CD14-positive monocyte (primary cell): ENCODE measurements at regions not wholly inside any gene's neighbourhood (a gene's known extent, or its start where the extent isn't known, plus 50 kb on each side); places are given as distances from the start of the nearest gene placed in this dataset.

Experiments used
- DNase-seq, 3 donors: peaks; one replicate each; pipeline ENCODE4 v3.0.0-alpha.2; 2011 to 2022
- H2AFZ ChIP-seq: 2 replicates; pipeline ENCODE4 v1.6.0; 2012; ENCODE audit warnings: mild to moderate bottlenecking, low read depth, low read length, inconsistent platforms; ENCODE audit not compliant: insufficient read depth, poor library complexity, severe bottlenecking
- H3K27ac ChIP-seq, 2 donors: 1 replicate in 1 of 2; 2 replicates in 1 of 2; pipeline ENCODE4 v1.5.1; 2012 to 2013; ENCODE audit warnings: low read length in 2 of 2, control low read depth in 1 of 2, inconsistent platforms in 1 of 2, low read depth in 1 of 2, mild to moderate bottlenecking in 1 of 2
- H3K27me3 ChIP-seq, 2 donors: one replicate each; pipeline versions ENCODE4 v1.6.0 to v1.6.1; 2011 to 2013; ENCODE audit warnings: low read length in 2 of 2; ENCODE audit not compliant: control insufficient read depth in 2 of 2, insufficient read depth in 2 of 2
- H3K36me3 ChIP-seq, 2 donors: replicated peaks in 1 of 2; 1 replicate in 1 of 2; 2 replicates in 1 of 2; pipeline versions ENCODE4 v1.5.1 to v1.6.1; 2012 to 2013; ENCODE audit warnings: low read length in 2 of 2, control low read depth in 1 of 2, inconsistent platforms in 1 of 2, mild to moderate bottlenecking in 1 of 2; ENCODE audit not compliant: insufficient read depth in 2 of 2, control insufficient read depth in 1 of 2
- H3K4me1 ChIP-seq, 2 donors: 1 replicate in 1 of 2; 2 replicates in 1 of 2; pipeline versions ENCODE4 v1.5.1 to v1.6.1; 2012 to 2013; ENCODE audit warnings: low read length in 2 of 2, control low read depth in 1 of 2, inconsistent platforms in 1 of 2, mild to moderate bottlenecking in 1 of 2, moderate library complexity in 1 of 2; ENCODE audit not compliant: insufficient read depth in 2 of 2, control insufficient read depth in 1 of 2
- H3K4me2 ChIP-seq: replicated peaks from 2 replicates; pipeline ENCODE3; 2012; ENCODE audit warnings: low read length, moderate library complexity, mild to moderate bottlenecking; ENCODE audit not compliant: poor library complexity, severe bottlenecking; ENCODE audit errors: extremely low read depth
- H3K4me3 ChIP-seq, 3 experiments: fragments of 200-600 bp in 1 of 3; sonication (generic) in 1 of 3; replicated peaks in 1 of 3; 1 replicate in 2 of 3; 2 replicates in 1 of 3; pipeline ENCODE4 v1.5.1; 2011 to 2013; ENCODE audit warnings: low read length in 3 of 3, mild to moderate bottlenecking in 3 of 3, control low read depth in 2 of 3, low read depth in 2 of 3, inconsistent platforms in 1 of 3, moderate library complexity in 1 of 3
- H3K79me2 ChIP-seq: 2 replicates; pipeline ENCODE4 v1.6.0; 2012; ENCODE audit warnings: mild to moderate bottlenecking, control low read depth, inconsistent platforms, low read length, moderate library complexity; ENCODE audit not compliant: insufficient read depth
- H3K9ac ChIP-seq: 2 replicates; pipeline ENCODE4 v1.6.0; 2017; ENCODE audit warnings: low read length, mild to moderate bottlenecking; ENCODE audit not compliant: insufficient read depth, poor library complexity, severe bottlenecking
- H3K9me3 ChIP-seq, 2 donors: replicated peaks in 1 of 2; 1 replicate in 1 of 2; 2 replicates in 1 of 2; pipeline versions ENCODE4 v1.5.1 to v1.6.1; 2012 to 2013; ENCODE audit warnings: low read length in 2 of 2, control low read depth in 1 of 2; ENCODE audit not compliant: control insufficient read depth in 1 of 2, insufficient read depth in 1 of 2
- H4K20me1 ChIP-seq: 2 replicates; pipeline ENCODE4 v1.6.0; 2012; ENCODE audit warnings: mild to moderate bottlenecking, low read length, control low read depth, moderate library complexity; ENCODE audit not compliant: insufficient read depth
- H3K27ac Mint-ChIP-seq, 7 donors: one replicate each; pipeline ENCODE4 v1.8.0; 2020; ENCODE audit warnings: mild to moderate bottlenecking in 7 of 7, mixed read lengths in 7 of 7, moderate library complexity in 6 of 7, inconsistent platforms in 2 of 7
- H3K27me3 Mint-ChIP-seq, 3 donors: one replicate each; pipeline ENCODE4 v1.8.0; 2021 to 2022; ENCODE audit warnings: low read depth in 3 of 3, mild to moderate bottlenecking in 3 of 3, mixed read lengths in 3 of 3, moderate library complexity in 3 of 3, inconsistent platforms in 1 of 3
- H3K36me3 Mint-ChIP-seq, 2 donors: one replicate each; pipeline ENCODE4 v1.8.0; 2020; ENCODE audit warnings: mixed read lengths in 2 of 2, inconsistent platforms in 1 of 2, mild to moderate bottlenecking in 1 of 2
- H3K4me1 Mint-ChIP-seq: one replicate; pipeline ENCODE4 v1.8.0; 2020; ENCODE audit warnings: mild to moderate bottlenecking, mixed read lengths
- H3K4me3 Mint-ChIP-seq, 2 donors: one replicate each; pipeline ENCODE4 v1.8.0; 2020; ENCODE audit warnings: mild to moderate bottlenecking in 2 of 2, mixed read lengths in 2 of 2, moderate library complexity in 1 of 2
- H3K9me3 Mint-ChIP-seq, 7 donors: one replicate each; pipeline ENCODE4 v1.8.0; 2020 to 2022; ENCODE audit warnings: mixed read lengths in 7 of 7, mild to moderate bottlenecking in 6 of 7, moderate library complexity in 6 of 7, inconsistent platforms in 2 of 7
- WGBS: methylation state at CpG from one replicate; pipeline ENCODE4 v1.1.5; 2013; ENCODE audit warnings: missing lambda C conversion rate; ENCODE audit not compliant: insufficient coverage; 5-methylcytosine and 5-hydroxymethylcytosine counted together
- intact Hi-C, 2 donors: fragments of 100-400 bp; cut with micrococcal nuclease; formaldehyde crosslinking; loops; one replicate each; pipeline versions ENCODE4 v1.15.0 to v1.15.1; 2023
- TF ChIP-seq, protein P1 (sequence below): fragments of 200-600 bp; IDR thresholded peaks from one replicate; pipeline ENCODE4 v1.8.0; 2022; ENCODE audit warnings: antibody characterized with exemption, mild to moderate bottlenecking

- Histone ChIP-seq H3K79me2 (no peaks in the 10 kb centered on the region), H3K9ac (no peak overlapping the region), H2AFZ (no peak overlapping the region), H3K9me3 (peaks cover 0 to 2% of the 10 kb centered on the region in 2 donors), H3K27ac (no peak overlapping the region), H3K4me3 (no peak overlapping the region), H3K27me3 (no peaks in the 10 kb centered on the region), H3K36me3 (no peaks in the 10 kb centered on the region), H3K4me1 (no peaks in the 10 kb centered on the region), H4K20me1 (no peaks in the 10 kb centered on the region), H3K4me2 (no peak overlapping the region)
- TF ChIP-seq, protein P1, sequence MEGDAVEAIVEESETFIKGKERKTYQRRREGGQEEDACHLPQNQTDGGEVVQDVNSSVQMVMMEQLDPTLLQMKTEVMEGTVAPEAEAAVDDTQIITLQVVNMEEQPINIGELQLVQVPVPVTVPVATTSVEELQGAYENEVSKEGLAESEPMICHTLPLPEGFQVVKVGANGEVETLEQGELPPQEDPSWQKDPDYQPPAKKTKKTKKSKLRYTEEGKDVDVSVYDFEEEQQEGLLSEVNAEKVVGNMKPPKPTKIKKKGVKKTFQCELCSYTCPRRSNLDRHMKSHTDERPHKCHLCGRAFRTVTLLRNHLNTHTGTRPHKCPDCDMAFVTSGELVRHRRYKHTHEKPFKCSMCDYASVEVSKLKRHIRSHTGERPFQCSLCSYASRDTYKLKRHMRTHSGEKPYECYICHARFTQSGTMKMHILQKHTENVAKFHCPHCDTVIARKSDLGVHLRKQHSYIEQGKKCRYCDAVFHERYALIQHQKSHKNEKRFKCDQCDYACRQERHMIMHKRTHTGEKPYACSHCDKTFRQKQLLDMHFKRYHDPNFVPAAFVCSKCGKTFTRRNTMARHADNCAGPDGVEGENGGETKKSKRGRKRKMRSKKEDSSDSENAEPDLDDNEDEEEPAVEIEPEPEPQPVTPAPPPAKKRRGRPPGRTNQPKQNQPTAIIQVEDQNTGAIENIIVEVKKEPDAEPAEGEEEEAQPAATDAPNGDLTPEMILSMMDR: no peak
- DNase-seq: no peak
- intact Hi-C loops: no loop called here
- H3K27me3 Mint-ChIP-seq: peaks cover 0 to 1% (median 0%) of the 10 kb centered on the region in 3 donors
- H3K4me3 Mint-ChIP-seq: no peak overlapping the region
- no peak overlapping the region for H3K27ac Mint-ChIP-seq
- no CpG with 5 or more reads among the region's 2 CpGs for WGBS
- peaks cover 0 to 13% (median 6%) of the 10 kb centered on the region in 7 donors for H3K9me3 Mint-ChIP-seq
- no peaks in the 10 kb centered on the region for H3K36me3 Mint-ChIP-seq
- H3K4me1 Mint-ChIP-seq: no peaks in the 10 kb centered on the region
Measured at GRCh38 chr17:13884347-13884746, 185.0 kb upstream of the COX10 start.

DNA sequence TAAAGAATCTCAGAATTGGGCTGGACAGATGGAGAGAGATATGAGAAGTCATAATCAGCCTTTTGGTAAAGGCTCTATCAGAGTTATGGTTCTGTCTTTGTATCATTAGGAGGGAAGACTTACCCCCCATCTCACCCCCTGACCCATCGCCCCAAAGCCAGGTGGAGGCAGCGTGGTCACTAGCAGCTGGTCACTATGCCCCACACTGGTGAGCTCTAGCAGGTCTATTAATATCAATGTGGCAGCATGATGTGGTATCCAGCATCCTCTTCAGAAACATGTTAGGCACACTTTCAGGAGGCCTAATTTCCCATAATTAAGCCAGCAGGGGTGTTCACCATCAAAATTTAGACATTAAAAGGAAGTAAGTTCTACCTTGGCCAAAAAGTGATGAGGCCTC is 183.8 kb upstream of the COX10 start:
- Histone ChIP-seq H3K4me3 (no peak overlapping the region), H4K20me1 (no peaks in the 10 kb centered on the region), H3K27me3 (no peaks in the 10 kb centered on the region), H3K9ac (no peak overlapping the region), H2AFZ (no peak overlapping the region), H3K79me2 (no peaks in the 10 kb centered on the region), H3K9me3 (no peaks in the 10 kb centered on the region), H3K36me3 (no peaks in the 10 kb centered on the region), H3K4me2 (no peak overlapping the region), H3K4me1 (no peaks in the 10 kb centered on the region), H3K27ac (no peak overlapping the region)
- TF ChIP-seq, protein P1: no peak
- no peak for DNase-seq
- intact Hi-C loops: no loop called here
- WGBS: no CpG with 5 or more reads among the region's 2 CpGs
- peaks cover 0 to 10% (median 6%) of the 10 kb centered on the region in 7 donors for H3K9me3 Mint-ChIP-seq
- H3K27ac Mint-ChIP-seq: no peak overlapping the region
- H3K4me3 Mint-ChIP-seq: no peak overlapping the region
- no peaks in the 10 kb centered on the region for H3K4me1 Mint-ChIP-seq
- H3K36me3 Mint-ChIP-seq: no peaks in the 10 kb centered on the region
- peaks cover 0 to 1% (median 0%) of the 10 kb centered on the region in 3 donors for H3K27me3 Mint-ChIP-seq
